HS-5 (cell line): ENCODE measurements at regions not wholly inside any gene's neighbourhood (a gene's known extent, or its start where the extent isn't known, plus 50 kb on each side); places are given as distances from the start of the nearest gene placed in this dataset.
A peak's percentile ranks its signal among the peaks of the same experiment; 100 is the strongest.
"Not testable (repeated sequence)": the region's sequence is repeated elsewhere in the genome, so short reads cannot be mapped to it uniquely, and the experiment has no call there.

Source experiments
- DNase-seq: peaks from one replicate; pipeline ENCODE4 v3.0.0-alpha.2; 2012; ENCODE audit warnings: low read depth

DNA sequence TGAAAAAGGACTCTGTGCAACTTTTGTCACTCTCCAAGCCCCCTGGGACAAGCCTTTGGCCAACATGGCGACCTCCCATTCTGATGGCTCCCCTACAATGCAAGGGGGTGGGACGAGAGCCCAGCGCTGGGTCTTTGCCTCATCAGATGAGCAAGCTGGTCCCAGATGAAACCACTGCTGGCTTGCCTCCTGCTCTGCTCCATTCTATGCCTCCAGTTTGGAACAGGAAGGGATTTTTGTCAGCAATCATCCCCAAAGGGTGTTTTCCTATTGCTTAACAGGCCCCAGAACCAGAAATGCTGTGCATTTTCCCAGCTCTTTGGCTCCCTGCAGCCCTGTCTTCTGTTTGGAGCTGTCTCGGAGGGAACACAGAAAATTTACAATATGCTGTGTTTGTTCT is 412.7 kb downstream of the MAFB start:
- no peak for DNase-seq

DNA sequence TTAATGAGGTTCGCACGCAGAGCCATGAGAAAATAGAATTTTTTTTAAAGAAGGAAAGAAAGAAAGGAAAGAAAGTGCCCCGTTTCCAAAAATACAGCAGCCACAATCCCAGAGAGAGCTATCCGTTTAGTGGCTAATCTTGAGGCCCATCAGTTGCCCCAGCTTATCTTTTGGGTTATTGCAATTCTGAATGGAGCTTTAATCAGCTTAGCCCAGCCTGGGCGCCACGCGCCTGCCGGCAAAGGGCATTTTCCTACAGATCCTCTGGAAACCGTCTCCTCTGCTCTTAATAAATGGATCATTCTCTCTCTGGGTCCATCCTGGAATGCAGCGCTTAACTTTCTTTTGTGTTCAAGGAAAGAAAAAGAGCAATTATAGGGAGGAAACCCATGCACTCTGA is 413.3 kb downstream of the MAFB start:
- no peak for DNase-seq

DNA sequence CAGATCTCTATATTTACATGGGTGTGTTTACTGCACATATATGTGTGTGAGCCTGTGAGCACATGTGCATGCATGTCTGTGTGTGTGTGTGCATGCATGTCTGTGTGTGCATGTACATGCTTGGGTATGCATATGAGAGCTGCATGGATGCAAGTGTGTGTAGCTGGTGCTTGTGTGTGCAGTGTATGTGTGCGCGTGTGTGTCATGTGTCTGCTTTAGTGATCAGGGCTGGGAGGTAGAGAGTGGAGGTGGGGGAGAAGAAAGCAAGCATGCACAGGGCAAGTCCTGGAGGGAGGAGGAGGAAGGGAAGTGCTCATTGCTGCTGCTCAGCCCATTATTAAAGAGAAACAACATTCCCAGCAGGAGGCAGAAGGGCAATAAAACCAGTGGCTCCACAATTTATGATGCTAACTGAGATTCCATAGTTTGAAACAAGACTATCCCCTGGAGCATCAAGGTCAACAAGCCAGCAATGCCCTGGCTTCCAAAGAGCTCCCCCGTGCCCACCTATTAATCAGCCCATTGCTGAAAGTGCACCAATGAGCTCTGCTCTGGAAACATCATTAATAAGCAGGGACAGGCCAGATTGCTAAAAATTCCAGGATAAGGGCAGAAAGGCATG is 414.0 kb downstream of the MAFB start:
- no peak for DNase-seq

DNA sequence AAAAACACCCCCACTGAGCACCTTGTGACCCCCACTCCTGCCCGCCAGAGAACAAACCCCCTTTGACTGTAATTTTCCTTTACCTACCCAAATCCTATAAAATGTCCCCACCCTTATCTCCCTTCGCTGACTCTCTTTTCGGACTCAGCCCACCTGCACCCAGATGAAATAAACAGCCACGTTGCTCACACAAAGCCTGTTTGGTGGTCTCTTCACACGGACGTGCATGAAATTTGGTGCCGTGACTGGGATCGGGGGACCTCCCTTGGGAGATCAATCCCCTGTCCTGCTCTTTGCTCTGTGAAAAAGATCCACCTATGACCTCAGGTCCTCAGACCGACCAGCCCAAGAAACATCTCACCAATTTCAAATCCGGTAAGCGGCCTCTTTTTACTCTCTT is 419.8 kb downstream of the MAFB start:
- not testable (repeated sequence) for DNase-seq

DNA sequence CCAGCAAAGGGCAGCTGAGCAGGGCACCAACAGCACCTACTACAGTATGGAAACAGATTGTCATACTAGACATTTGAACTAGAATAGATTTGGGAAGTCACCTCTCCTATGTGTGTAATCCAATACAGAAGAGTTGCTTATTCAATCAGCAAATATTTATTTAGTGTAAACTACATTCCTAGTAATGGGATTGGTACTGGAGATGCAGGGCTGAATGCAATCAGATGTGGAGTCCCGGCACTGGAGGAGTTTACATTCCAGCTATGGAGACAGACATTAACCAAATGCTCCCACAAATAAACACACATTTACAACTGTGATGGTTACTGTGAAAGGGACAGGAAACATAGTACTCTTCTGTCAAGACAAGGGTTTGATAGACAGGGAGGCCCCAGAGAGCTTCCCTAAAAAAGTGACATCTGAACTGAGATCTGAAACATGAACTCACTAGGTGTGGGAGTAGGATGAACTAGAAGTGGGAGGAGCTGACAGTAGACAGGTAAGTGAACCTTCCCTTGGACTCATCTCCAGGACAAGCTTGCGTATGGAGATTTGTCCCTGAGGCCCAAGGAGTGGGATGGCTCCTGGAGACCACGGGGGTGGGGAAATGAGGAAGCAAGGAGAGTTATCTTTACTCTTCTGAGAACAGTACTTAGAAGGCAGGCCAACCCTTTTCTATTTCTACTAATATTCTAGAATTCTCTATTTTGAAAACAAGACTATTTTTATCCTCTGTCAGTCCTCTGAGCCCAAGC is 420.5 kb downstream of the MAFB start:
- DNase-seq, result no peak

DNA sequence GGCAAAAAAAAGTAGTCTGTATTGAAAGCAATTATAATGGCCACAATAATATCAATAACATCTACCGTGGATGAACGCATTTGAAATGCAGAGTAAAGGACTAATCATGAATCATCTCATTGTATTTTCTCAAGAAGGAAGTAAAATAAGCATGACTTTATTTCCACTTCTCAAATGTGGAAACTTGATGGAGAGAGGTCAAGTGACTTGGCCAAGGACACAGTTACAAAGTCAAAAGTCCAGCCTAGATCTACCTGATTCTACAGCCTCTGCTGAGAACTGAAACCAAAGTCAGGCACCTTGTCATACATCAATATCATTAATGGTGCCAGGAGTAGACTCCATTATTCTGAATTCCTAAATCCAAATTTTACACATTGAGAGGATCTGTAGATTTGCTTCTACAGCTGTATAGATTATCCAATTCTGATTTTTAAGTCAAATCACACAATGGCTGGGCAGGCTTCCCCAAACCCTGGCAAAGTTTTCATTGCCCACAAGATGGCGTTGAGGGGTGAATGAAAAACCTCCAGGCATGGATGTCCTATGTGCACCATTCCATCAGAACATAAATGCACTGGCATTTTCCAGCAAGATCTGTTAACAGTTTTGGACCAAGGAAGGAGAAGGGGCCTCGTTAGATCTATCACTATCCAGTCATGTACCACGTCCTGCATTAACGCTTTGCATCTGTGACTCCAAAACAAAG is 423.1 kb downstream of the MAFB start:
- DNase-seq, result peak; percentile 20

DNA sequence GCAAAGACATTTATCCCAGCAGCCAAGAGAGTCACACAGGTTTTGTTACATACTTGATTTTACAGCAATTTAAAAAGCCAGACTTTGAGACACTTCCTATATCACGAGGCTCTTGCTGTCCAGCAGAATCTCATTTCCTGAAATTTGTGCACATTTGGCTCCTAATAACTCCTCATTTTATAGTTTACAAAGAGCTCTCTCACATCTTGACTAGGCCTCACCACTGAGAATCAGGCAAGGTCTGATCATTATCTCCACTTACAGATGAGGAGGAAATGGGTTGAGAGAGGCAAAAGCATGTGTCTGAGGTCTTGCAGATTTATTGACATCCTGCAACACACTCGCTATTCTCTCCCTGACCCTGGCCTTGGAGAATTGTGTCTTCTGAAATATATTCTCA is 426.8 kb downstream of the MAFB start:
- DNase-seq, result no peak

DNA sequence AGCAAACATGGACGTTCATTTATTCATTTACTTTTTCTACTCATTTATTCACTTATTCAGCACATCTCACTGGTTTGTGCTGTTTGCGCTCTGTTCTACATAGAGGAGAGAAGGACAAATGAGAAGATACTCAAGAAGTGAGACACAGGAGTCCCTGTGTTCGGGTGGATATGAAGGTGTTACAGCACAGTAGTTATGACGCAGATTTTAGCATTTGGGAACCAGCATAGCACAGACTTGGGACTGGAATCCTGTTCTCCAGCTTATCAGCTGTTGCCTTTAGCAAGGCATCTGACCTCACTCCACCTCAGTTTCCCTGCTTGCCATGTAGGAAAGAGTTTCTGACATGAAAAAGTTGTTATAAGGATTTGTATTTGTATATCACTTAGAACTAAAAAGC is 430.1 kb downstream of the MAFB start:
- DNase-seq, result no peak

DNA sequence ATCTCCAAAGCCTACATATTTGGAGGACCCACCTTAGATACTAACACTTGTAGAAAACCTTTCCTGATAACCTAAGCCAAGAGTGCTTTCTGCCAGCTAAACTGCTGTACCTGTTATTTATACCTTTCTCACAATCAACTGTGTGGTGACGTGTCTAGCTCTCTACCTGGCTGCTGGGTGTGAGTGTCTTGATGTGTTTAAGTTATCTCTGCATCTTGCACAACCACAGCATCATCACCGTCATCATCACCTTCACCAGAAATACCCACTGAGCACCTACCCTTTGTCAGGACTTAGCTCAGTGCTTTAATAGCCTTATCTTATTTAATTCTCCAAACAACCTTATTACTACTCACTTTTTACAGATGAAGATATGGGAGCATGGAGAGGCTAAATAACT is 431.3 kb downstream of the MAFB start:
- no peak for DNase-seq

DNA sequence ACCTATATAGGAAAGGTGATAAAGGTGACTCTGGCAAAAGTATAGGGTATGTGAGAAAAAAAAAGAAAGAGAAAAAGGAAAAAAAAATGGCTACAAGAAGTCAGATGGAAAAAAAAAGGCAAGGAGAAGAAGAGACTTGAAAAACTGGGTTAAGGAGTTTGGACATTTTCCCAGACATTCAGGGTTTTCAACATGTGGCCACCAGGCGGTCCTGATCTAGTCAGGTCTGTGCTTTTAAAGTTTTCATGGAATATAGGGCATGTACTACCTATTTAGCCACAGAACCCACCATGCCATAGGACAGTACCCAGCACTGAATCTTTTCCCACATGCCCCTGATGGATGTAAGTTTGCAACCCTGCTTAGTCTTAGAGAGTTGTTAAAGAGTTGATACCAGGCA is 433.7 kb downstream of the MAFB start:
- DNase-seq, result no peak

DNA sequence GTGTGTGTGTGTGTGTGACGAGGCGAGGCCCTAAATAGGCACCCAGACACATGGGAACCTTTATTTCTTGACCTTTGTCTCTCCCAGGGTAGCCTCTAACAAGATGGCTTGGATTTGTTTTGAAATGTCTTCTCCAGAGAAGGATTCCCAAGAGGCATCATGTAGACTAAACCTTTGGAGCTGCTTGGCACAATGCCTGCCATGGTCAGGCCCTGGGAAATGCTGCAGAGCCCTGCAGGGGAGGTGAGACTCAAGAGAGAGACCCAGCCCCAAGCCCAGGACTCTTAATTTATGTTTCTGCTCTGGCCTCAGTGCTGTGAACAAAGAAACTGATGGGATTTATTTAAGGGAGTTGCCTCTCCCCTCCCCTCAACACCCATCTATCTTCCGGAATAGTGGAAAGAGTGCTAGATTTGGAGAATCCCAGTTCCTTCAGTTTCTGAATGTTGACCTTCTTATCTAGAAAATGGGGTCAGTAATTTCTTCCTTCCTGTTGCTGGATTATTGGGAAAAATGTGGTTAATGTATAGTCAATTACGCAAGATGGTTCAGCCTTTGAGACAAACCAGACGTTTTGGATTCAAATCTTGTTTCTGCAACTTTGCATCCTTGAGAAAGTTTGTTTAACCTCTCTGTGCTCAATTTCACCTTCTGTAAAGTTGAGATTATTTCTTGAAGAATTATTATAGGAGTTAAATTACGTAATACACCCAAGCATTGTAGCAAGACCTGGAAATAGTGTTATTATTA is 434.8 kb downstream of the MAFB start:
- no peak for DNase-seq

DNA sequence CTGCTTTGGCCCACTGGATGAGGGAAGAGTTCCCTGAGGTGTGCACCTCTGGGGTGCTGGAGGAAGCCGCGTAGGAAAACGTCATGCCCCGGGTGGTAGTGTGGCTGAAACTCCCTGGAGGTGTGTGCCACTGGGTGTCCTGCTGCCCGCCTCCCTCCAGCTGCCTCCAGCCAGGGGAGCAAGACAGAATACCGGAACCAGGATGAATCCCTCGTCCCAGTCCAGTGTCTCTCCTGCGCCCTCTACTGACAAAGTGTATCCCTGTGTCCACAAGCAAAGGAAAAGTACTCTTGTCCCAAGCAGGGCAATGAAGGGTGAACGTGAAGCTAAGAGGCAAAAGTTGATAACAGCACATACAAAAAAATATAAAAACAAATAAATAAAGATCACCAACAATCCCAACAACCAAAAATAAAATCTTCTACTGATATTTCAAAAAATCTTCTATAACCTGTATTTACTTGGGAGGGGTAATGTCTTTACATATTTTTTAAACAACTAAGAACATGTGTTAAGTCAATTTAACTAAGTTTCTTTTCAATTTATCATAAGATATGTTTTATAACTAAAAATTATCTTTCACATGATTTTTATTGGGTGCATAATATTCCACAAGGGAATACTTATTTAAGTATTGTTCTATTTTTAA is 437.6 kb downstream of the MAFB start:
- no peak for DNase-seq

DNA sequence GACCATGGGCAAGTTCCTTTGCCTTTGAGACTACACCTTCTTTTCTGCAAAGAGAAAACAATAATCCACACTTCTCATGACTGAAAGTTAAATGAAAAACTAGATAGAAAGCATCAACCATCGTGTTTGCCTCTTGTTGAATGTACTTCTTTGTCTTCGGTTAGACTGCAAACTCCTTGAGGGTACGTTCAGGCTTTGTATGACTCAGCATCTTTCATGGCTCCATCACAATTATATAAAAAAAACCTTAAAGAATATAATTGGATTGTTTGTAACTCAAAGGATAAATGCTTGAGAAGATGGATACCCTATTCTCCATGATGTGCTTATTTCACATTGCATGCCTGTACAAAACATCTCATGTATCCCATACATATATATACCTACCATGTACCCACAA is 439.2 kb downstream of the MAFB start:
- no peak for DNase-seq

DNA sequence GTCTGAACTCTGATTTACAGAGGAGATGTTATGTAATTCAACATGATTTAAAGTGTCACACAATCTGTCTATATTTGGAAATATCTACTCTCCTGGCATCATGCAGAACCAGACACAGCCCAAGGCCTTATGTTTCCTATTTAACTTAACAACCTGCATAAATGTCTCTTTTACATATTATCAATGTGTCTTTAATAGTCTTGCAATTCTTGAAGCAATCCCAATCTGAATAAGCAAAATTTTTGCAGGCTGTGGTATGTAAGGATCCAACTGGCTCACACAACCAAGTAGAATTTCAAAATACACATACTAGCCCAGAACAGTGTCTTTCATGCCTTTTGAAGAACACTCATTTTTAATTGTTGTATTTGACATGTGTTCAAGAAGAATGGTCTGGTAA is 443.2 kb downstream of the MAFB start:
- DNase-seq, result no peak

DNA sequence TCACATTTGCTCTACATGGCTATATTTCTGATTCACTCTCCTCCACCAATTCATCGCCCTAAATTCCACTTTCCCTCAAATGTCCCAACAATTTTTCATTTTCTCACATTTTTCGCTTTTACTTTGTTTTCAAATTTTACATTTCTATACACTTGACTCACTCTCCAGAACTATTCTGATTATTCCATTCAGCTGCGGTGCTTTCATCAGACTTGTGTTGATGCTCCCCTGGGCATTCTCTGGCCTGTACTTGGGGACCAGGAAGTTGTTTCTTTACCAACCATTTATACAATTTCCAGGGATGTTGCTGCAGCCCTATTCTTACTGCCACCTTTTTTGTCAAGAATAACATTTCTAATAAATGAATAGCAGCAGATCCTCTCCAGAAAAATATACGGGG is 444.8 kb downstream of the MAFB start:
- DNase-seq, result no peak

DNA sequence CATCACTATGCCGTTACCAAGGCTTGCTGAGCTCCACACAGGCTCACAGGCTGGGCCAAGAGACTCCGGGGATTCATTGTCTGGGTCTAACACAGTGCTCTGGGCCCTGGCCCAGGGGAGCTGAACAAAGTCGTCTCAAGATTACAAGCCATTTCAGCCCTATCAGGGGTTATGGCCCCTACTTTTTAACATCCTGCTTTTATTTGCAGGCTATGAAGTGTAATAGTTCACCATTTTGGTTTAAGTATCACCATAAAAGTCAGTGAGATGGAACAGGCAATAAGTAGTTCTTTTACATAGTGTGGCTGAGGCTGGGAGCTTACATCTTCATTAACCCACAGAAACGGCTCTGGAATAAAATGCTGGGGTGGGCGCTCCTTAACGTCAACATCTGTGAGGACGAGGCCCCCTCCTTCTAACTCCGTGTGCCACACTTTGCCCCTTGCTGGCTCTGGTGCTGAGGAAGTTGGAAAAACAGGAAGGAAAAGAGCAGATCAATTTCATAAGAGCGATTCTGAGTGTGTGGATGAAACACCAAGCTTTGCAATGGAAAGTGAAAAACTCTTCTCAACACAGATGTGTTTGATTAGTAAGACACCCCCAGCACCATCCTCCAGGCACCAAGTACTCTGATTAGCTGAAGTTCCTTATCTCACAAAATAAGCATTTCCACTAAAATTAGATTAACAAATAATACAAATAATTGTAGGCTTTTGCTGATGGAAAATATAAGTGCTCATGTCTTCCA is 447.3 kb downstream of the MAFB start:
- DNase-seq, result no peak

DNA sequence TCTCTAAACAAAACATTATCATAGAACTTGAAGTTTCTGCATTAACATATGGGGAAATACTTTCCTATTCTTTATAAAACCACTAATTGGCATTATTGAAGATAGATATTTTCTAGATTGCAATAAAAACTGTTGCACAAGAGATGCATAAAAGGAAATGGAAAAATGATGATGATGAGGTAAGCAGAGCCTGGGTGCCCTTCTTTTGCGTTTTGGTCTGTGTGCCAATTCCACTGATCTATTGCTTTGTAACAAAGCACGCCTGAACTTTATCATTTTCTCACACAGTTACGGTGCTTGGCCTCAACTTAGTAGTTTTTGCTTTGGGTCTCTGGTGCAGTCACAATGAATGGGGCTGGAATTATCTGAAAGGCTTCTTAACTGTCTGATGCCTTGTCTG is 450.5 kb downstream of the MAFB start:
- no peak for DNase-seq

DNA sequence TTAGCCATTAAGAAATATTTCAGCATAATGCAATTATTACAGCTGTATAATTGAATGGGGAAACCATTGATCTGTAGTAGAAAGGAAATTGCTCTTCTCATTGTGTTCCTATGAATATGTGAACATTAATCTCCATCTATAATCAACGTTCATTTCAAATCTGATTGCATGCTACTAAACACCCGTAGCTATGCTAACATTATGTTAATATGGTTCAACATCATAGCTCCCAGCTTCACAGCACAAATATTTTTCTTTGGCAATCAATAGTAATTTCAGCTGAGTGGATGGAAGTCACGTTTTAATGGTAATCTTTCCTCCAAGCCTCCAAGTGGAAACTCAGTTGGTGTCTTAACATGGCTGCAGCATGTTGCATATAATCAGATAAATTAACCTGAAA is 454.4 kb downstream of the MAFB start:
- DNase-seq, result no peak

DNA sequence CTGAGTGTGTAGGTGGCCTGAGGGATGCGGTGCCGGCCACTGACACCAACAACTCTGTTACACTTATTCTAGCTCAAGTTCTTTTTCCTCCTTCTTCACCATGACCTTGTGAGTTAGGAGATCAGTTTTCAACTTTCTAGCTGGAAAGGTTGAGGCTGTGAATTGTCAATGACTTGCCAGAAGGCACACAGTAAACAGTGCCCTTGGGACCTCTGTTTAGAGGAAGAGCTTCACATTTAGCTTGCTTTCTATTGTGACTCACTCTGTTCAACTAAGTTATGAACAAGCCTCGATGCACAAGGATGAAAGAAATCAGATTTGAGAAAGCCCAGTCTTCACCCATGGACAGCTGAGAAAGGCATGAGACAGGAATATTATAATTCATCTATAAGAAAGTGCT is 455.6 kb downstream of the MAFB start:
- DNase-seq, result no peak

DNA sequence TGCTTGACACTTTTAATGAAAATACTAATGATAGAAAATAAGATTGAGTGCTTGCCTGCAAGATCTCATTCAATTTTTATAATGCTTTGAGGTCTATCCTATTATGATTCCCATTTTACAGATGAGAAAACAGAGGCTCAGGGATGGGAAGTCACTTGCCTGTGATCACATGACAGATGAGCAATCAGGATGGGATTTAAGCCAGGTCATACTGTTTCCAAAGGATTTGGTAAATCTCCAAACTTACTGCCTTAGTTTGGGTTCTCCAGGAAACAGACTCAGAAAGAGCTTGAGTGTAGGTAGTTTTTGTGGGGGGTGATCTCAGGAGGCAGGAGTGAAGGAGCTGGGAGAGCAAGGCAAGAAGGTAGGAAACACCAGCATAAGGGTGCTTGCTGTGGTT is 456.3 kb downstream of the MAFB start:
- no peak for DNase-seq

DNA sequence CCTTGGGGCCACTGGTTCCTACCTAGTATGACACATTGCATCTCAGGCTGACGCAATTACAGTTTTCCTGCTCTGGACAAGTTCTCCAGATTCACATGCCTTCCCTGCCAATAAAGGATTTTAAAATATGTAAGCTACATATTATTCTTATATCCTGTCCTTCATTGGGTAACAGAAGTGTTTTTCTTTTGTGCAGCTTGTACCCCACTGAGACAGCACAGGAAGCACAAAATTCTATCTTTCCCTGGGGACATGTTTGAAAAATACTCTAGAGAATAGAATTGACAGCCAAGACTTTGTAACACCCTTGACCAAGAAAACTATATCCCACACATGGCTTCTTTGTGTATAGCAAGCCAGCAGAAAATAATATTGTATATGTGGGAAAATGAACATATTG is 456.8 kb downstream of the MAFB start:
- no peak for DNase-seq

DNA sequence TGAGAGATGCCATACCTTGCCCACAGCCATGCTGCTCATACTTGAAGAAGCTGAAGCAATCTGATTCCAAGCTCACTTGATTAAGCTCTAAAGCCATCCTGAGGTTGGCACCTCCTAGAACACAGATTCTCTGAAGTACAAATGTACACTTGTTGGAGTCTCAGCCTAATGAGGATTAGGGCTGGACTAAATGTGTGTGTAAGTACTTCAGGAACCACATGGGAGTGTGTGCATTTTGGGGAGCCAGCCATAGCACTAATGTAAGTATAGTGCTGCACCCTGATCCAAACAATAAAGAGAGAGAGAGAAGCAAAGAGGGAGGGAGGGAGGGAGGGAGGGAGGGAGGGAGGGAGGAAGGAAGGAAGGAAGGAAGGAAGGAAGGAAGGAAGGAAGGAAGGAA is 458.6 kb downstream of the MAFB start:
- no peak for DNase-seq
